Neural progenitor cell (in vitro differentiated cells): ENCODE measurements at regions not wholly inside any gene's neighbourhood (a gene's known extent, or its start where the extent isn't known, plus 50 kb on each side); places are given as distances from the start of the nearest gene placed in this dataset.

Experiments used
- DNase-seq: peaks from one replicate; pipeline ENCODE4 v3.0.0-alpha.2; 2016; ENCODE audit warnings: low spot score
- H2AFZ ChIP-seq: fragments of 200-600 bp; sonication (generic); replicated peaks from 2 replicates; pipeline ENCODE4 v1.6.1; 2016; ENCODE audit warnings: antibody characterized with exemption
- H3F3A ChIP-seq: fragments of 200-600 bp; sonication (generic); 2 replicates; pipeline ENCODE4 v1.6.1; 2016; ENCODE audit warnings: antibody characterized with exemption, low read depth
- H3K27ac ChIP-seq: fragments of 200-600 bp; sonication (generic); 2 replicates; pipeline ENCODE4 v1.5.1; 2016; ENCODE audit warnings: mild to moderate bottlenecking
- H3K27me3 ChIP-seq: fragments of 200-600 bp; sonication (generic); 2 replicates; pipeline ENCODE4 v1.6.1; 2016; ENCODE audit warnings: mild to moderate bottlenecking, moderate library complexity
- H3K36me3 ChIP-seq: fragments of 200-600 bp; sonication (generic); 2 replicates; pipeline ENCODE4 v1.5.1; 2016
- H3K4me1 ChIP-seq: fragments of 200-600 bp; sonication (generic); 2 replicates; pipeline ENCODE4 v1.6.1; 2016; ENCODE audit warnings: mixed run types
- H3K4me2 ChIP-seq: fragments of 200-600 bp; sonication (generic); 2 replicates; pipeline ENCODE4 v1.6.1; 2016
- H3K4me3 ChIP-seq: fragments of 200-600 bp; sonication (generic); 2 replicates; pipeline ENCODE4 v1.5.1; 2016
- H3K79me2 ChIP-seq: fragments of 200-600 bp; sonication (generic); 2 replicates; pipeline ENCODE4 v1.6.1; 2016; ENCODE audit warnings: low read depth
- H3K9ac ChIP-seq: fragments of 200-600 bp; sonication (generic); 2 replicates; pipeline ENCODE4 v1.6.1; 2016
- H3K9me3 ChIP-seq: fragments of 200-600 bp; sonication (generic); 2 replicates; pipeline ENCODE4 v1.5.1; 2016; ENCODE audit warnings: low read depth
- H4K20me1 ChIP-seq: fragments of 200-600 bp; sonication (generic); 2 replicates; pipeline ENCODE4 v1.6.1; 2016; ENCODE audit warnings: low read depth
- H3K27ac Mint-ChIP-seq: 3 replicates; pipeline ENCODE4 v1.8.0; 2021; ENCODE audit warnings: mixed read lengths
- H3K27me3 Mint-ChIP-seq: 2 replicates; pipeline ENCODE4 v1.8.0; 2022; ENCODE audit warnings: low read depth, mild to moderate bottlenecking, inconsistent platforms, moderate library complexity, mixed read lengths; ENCODE audit not compliant: insufficient read depth
- H3K36me3 Mint-ChIP-seq: 3 replicates; pipeline ENCODE4 v1.8.0; 2021; ENCODE audit warnings: mixed read lengths
- H3K4me1 Mint-ChIP-seq: 3 replicates; pipeline ENCODE4 v1.8.0; 2021; ENCODE audit warnings: mixed read lengths
- H3K4me3 Mint-ChIP-seq: 3 replicates; pipeline ENCODE4 v1.8.0; 2021; ENCODE audit warnings: mild to moderate bottlenecking, moderate library complexity, mixed read lengths
- H3K9me3 Mint-ChIP-seq: 3 replicates; pipeline ENCODE4 v1.8.0; 2020; ENCODE audit warnings: mixed read lengths
- EZH2 ChIP-seq: fragments of 200-600 bp; sonication (generic); IDR thresholded peaks from 2 replicates; pipeline ENCODE4 v1.6.1; 2017; ENCODE audit warnings: antibody characterized with exemption, mild to moderate bottlenecking, moderate library complexity
- EZH2phosphoT487 ChIP-seq: fragments of 200-600 bp; sonication (generic); IDR thresholded peaks from 2 replicates; pipeline ENCODE4 v1.6.1; 2017; ENCODE audit warnings: antibody characterized with exemption
- TF ChIP-seq, protein P1 (sequence below): fragments of 200-600 bp; sonication (generic); IDR thresholded peaks from 2 replicates; pipeline ENCODE4 v1.5.1; 2017; ENCODE audit warnings: antibody characterized with exemption, mild to moderate bottlenecking

DNA sequence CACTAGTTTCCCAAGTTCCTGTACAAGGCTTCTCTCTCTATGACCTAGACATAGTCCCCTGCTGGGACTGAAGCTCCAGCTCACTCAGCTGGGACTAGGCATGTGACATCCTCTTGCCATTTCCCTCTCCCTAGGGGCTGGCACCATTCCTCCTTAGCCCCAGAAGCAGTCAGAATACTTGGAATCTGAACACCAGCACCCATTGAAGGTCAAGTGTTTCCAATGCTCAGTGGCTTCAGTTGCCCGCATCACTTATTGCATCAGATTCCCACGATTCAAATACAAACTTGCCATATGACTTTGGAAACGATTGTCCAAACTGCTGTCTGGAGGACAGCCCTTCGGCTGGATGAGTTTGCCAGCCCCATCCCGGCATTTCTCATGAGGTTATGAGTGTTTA, 65.5 kb upstream of the HOPX start:
- Histone ChIP-seq H3K4me3 (no peak overlapping the region), H3K4me1 (peaks cover 3% of the 10 kb centered on the region), H3K36me3 (no peaks in the 10 kb centered on the region), H3K4me2 (no peak overlapping the region), H3F3A (no peaks in the 10 kb centered on the region), H3K79me2 (no peaks in the 10 kb centered on the region), H3K9me3 (no peaks in the 10 kb centered on the region), H3K9ac (no peak overlapping the region), H3K27ac (no peak overlapping the region), H4K20me1 (no peaks in the 10 kb centered on the region), H2AFZ (no peak overlapping the region), H3K27me3 (no peaks in the 10 kb centered on the region)
- Mint-ChIP-seq H3K36me3 (no peaks in the 10 kb centered on the region), H3K9me3 (peaks cover 6% of the 10 kb centered on the region), H3K4me1 (no peaks in the 10 kb centered on the region), H3K4me3 (no peak overlapping the region), H3K27ac (peak overlapping the region; percentile 57), H3K27me3 (peaks cover 8% of the 10 kb centered on the region)
- TF ChIP-seq EZH2 (no peak), EZH2phosphoT487 (no peak)
- TF ChIP-seq, protein P1, sequence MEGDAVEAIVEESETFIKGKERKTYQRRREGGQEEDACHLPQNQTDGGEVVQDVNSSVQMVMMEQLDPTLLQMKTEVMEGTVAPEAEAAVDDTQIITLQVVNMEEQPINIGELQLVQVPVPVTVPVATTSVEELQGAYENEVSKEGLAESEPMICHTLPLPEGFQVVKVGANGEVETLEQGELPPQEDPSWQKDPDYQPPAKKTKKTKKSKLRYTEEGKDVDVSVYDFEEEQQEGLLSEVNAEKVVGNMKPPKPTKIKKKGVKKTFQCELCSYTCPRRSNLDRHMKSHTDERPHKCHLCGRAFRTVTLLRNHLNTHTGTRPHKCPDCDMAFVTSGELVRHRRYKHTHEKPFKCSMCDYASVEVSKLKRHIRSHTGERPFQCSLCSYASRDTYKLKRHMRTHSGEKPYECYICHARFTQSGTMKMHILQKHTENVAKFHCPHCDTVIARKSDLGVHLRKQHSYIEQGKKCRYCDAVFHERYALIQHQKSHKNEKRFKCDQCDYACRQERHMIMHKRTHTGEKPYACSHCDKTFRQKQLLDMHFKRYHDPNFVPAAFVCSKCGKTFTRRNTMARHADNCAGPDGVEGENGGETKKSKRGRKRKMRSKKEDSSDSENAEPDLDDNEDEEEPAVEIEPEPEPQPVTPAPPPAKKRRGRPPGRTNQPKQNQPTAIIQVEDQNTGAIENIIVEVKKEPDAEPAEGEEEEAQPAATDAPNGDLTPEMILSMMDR, result no peak
- DNase-seq, result no peak

DNA sequence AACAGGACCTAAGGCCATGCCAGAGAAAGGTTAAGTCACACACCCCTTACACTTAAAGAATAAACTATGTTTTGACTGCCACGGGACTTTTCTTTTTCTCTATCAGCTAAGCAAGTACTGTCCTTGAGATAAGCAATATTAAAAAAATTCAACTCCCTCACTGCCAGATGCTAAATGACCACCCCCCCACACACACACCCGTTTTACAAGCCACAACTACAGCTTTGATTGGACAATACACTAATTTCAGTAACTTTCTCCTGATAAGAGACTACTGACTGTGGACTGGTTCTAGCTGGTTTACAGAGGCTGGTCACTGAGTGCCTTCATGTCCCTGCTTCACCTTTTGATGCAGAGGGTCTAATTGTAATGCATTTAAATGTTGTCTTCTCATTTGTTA, 63.9 kb upstream of the HOPX start:
- DNase-seq, result no peak
- H3K36me3 ChIP-seq, result no peaks in the 10 kb centered on the region
- H3K27me3 Mint-ChIP-seq, result peaks cover 5% of the 10 kb centered on the region

DNA sequence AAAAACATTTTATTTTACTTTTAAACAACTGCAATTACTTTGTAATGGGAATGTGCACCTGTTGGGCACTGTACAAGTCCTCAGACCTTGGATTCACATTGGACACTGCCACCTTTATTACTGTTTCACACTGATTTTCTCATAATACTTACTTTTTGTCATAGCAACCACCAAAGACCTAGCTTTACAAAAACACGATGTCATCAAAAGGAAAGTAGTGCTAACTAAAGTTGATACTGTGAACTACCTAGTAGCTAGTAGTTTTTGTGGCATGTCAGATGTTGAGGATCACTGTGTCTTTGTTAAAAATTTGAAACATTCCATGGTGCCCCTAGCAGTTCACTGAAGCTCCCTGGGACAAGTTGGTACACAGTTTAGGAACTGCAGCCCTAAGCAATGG, 62.9 kb upstream of the HOPX start:
- H3K9me3 ChIP-seq, result no peaks in the 10 kb centered on the region
- no peak overlapping the region for H2AFZ ChIP-seq
- H3K27ac ChIP-seq, result no peak overlapping the region
- no peak overlapping the region for H3K4me3 ChIP-seq
- H4K20me1 ChIP-seq, result no peaks in the 10 kb centered on the region
- H3K27me3 ChIP-seq, result no peaks in the 10 kb centered on the region
- no peaks in the 10 kb centered on the region for H3F3A ChIP-seq
- no peaks in the 10 kb centered on the region for H3K4me1 ChIP-seq
- H3K27ac Mint-ChIP-seq, result no peak overlapping the region
- H3K27me3 Mint-ChIP-seq, result peaks cover 5% of the 10 kb centered on the region
- H3K9me3 Mint-ChIP-seq, result peaks cover 3% of the 10 kb centered on the region
- H3K36me3 ChIP-seq, result no peaks in the 10 kb centered on the region
- no peaks in the 10 kb centered on the region for H3K36me3 Mint-ChIP-seq
- no peaks in the 10 kb centered on the region for H3K4me1 Mint-ChIP-seq
- H3K9ac ChIP-seq, result no peak overlapping the region
- TF ChIP-seq EZH2phosphoT487, result no peak
- TF ChIP-seq, protein P1, result no peak
- DNase-seq, result no peak
- no peak overlapping the region for H3K4me2 ChIP-seq
- H3K4me3 Mint-ChIP-seq, result no peak overlapping the region
- no peaks in the 10 kb centered on the region for H3K79me2 ChIP-seq

More for the DNA sequence above, 63.9 kb upstream of the HOPX start:
- H3K4me1 Mint-ChIP-seq, result no peaks in the 10 kb centered on the region
- H3K9me3 Mint-ChIP-seq, result peaks cover 3% of the 10 kb centered on the region
- Histone ChIP-seq H3K4me3 (no peak overlapping the region), H3K27me3 (no peaks in the 10 kb centered on the region), H3K79me2 (no peaks in the 10 kb centered on the region), H3F3A (no peaks in the 10 kb centered on the region), H3K27ac (no peak overlapping the region), H3K9me3 (no peaks in the 10 kb centered on the region), H3K4me1 (no peaks in the 10 kb centered on the region), H2AFZ (no peak overlapping the region), H4K20me1 (no peaks in the 10 kb centered on the region), H3K9ac (no peak overlapping the region), H3K4me2 (no peak overlapping the region)
- no peak overlapping the region for H3K27ac Mint-ChIP-seq
- TF ChIP-seq EZH2phosphoT487 (no peak), EZH2 (no peak)
- TF ChIP-seq, protein P1, result no peak
- H3K36me3 Mint-ChIP-seq, result no peaks in the 10 kb centered on the region
- H3K4me3 Mint-ChIP-seq, result no peak overlapping the region

DNA sequence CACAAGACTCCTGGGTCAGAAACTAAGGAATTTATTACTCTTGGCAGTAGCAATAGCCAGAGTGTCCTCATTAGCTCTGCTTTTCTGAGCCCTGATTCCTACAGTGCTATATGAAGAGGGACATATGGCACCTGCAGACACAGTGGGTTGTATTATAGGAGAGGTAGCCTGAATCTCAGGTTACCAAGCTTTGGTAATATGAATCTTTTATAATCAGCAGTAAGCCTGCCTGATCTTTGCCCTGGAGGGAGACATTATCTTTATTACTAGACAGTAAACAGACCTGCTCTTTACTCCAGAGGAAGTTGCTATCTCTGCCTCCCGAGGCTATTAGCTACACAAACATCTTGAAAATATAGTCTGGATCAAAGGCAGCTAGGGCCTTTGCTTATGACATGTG, 62.5 kb upstream of the HOPX start:
- no peak overlapping the region for H2AFZ ChIP-seq
- H3F3A ChIP-seq, result no peaks in the 10 kb centered on the region
- H3K27ac ChIP-seq, result no peak overlapping the region

More for the DNA sequence above, 62.5 kb upstream of the HOPX start:
- Histone ChIP-seq H3K9me3 (no peaks in the 10 kb centered on the region), H3K9ac (no peak overlapping the region), H4K20me1 (no peaks in the 10 kb centered on the region), H3K27me3 (no peaks in the 10 kb centered on the region), H3K79me2 (no peaks in the 10 kb centered on the region), H3K4me1 (no peaks in the 10 kb centered on the region), H3K36me3 (no peaks in the 10 kb centered on the region), H3K4me3 (no peak overlapping the region), H3K4me2 (no peak overlapping the region)
- H3K9me3 Mint-ChIP-seq, result peaks cover 3% of the 10 kb centered on the region
- no peaks in the 10 kb centered on the region for H3K36me3 Mint-ChIP-seq
- H3K4me1 Mint-ChIP-seq, result no peaks in the 10 kb centered on the region
- TF ChIP-seq EZH2phosphoT487 (no peak), EZH2 (no peak)
- TF ChIP-seq, protein P1, result no peak
- DNase-seq, result no peak
- H3K4me3 Mint-ChIP-seq, result no peak overlapping the region
- peaks cover 7% of the 10 kb centered on the region for H3K27me3 Mint-ChIP-seq
- H3K27ac Mint-ChIP-seq, result no peak overlapping the region
